T-helper 17 cell (primary cell): ENCODE measurements at regions not wholly inside any gene's neighbourhood (a gene's known extent, or its start where the extent isn't known, plus 50 kb on each side); places are given as distances from the start of the nearest gene placed in this dataset.

ENCODE experiments used
- ATAC-seq: fragments of 150-1000 bp; cut with Tn5 transposase; 2 replicates; pipeline ENCODE4 v1.10.0; 2021; ENCODE audit warnings: mild to moderate bottlenecking, moderate library complexity
- DNase-seq, 3 donors: peaks; one replicate each; pipeline versions ENCODE4 v3.0.0 to v3.0.0-alpha.2; 2020 to 2021
- H3K9me3 ChIP-seq: one replicate; pipeline ENCODE4 v1.7.0; 2013; ENCODE audit warnings: low read length, mild to moderate bottlenecking; ENCODE audit not compliant: control insufficient read depth, poor library complexity, severe bottlenecking
- H3K27ac Mint-ChIP-seq: one replicate; pipeline ENCODE4 v1.8.0; 2022; ENCODE audit warnings: mild to moderate bottlenecking, moderate library complexity, mixed read lengths
- H3K27me3 Mint-ChIP-seq: one replicate; pipeline ENCODE4 v1.8.0; 2022; ENCODE audit warnings: mixed read lengths
- H3K36me3 Mint-ChIP-seq: one replicate; pipeline ENCODE4 v1.8.0; 2022; ENCODE audit warnings: low read depth, mixed read lengths
- H3K4me1 Mint-ChIP-seq: one replicate; pipeline ENCODE4 v1.8.0; 2022; ENCODE audit warnings: mild to moderate bottlenecking, mixed read lengths
- H3K4me3 Mint-ChIP-seq: one replicate; pipeline ENCODE4 v1.8.0; 2022; ENCODE audit warnings: mild to moderate bottlenecking, moderate library complexity, mixed read lengths

- Mint-ChIP-seq H3K27me3 (peaks cover 7% of the 10 kb centered on the region), H3K4me3 (no peak overlapping the region), H3K4me1 (no peaks in the 10 kb centered on the region), H3K36me3 (no peaks in the 10 kb centered on the region), H3K27ac (no peak overlapping the region)
- DNase-seq (no peak), ATAC-seq (no peak)
- no peaks in the 10 kb centered on the region for H3K9me3 ChIP-seq
Observed at GRCh38 chr10:21010615-21011014, 113.5 kb upstream of the NEBL start.

DNA sequence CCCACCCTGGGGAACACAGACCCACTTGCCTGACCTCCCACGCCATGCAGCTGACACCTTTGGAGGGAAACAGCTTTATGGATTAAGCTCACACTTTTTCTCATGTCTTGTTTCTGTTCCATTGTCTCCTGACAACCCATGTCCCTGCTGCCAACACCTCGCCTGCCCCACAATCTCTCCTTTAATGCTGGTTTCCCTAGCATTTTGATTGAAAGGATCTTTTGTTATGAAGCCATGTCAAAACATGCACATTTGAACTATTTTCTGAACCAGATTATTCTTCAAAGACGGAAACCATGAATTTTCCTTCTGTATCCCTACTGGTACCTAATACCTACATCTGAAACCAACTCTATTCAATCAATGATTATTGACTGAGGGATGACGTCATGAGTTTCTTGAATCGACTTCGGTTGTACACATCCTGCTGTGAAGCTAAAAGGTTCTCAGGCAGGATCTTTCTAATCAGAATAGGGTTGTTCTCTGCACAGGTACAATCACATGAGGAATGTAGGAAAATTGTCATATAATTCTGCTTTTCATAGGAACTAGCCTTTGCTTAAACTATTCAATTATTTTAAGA is 106.2 kb upstream of the NEBL start:
- H3K27me3 Mint-ChIP-seq: peaks cover 7% of the 10 kb centered on the region
- H3K4me3 Mint-ChIP-seq: no peak overlapping the region
- no peaks in the 10 kb centered on the region for H3K4me1 Mint-ChIP-seq
- no peaks in the 10 kb centered on the region for H3K36me3 Mint-ChIP-seq
- DNase-seq (no peak), ATAC-seq (no peak)
- no peaks in the 10 kb centered on the region for H3K9me3 ChIP-seq
- H3K27ac Mint-ChIP-seq: no peak overlapping the region

DNA sequence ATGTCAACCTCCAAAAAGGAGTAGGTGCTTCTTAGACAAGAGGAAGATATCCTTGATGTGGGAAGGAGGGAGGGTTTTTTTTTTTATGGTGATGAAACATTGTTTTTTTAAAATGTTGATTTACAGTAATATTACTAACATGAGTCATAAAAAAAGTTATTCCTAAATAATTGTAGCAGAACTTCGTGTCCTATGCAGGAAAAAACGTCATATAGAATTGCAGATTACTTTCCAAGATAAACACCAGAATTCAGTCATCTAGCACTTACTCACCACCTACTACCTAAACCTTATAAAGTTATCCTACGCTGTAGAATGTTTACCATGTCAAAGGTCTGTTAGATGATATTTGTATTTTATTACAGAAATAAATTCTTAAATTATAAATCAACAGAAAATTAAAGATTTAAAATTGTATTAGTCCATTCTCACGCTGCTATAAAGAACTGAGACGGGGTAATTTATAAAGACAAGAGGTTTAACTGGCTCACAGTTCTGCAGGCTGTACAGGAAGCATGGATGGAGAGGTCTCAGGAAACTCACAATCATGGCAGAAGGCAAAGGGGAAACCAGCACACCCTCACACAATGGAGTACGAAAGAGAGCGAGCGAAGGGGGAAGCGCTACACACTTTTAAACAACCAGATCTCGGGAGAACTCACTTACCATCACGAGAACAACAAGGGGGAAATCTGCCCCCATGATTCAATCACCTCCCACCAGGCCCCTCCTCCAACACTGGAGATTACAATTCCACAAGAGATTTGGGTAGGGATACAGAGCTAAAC is 105.2 kb upstream of the NEBL start:
- no peaks in the 10 kb centered on the region for H3K9me3 ChIP-seq
- Mint-ChIP-seq H3K27me3 (peaks cover 2% of the 10 kb centered on the region), H3K36me3 (no peaks in the 10 kb centered on the region), H3K4me3 (no peak overlapping the region), H3K4me1 (no peaks in the 10 kb centered on the region), H3K27ac (no peak overlapping the region)
- DNase-seq (no peak), ATAC-seq (no peak)

- no peak for ATAC-seq
- no peak for DNase-seq
- no peak overlapping the region for H3K4me3 Mint-ChIP-seq
- no peaks in the 10 kb centered on the region for H3K36me3 Mint-ChIP-seq
- no peaks in the 10 kb centered on the region for H3K9me3 ChIP-seq
- no peaks in the 10 kb centered on the region for H3K27me3 Mint-ChIP-seq
- no peaks in the 10 kb centered on the region for H3K4me1 Mint-ChIP-seq
- no peak overlapping the region for H3K27ac Mint-ChIP-seq
Observed at GRCh38 chr10:20999699-21000098, 102.6 kb upstream of the NEBL start.

DNA sequence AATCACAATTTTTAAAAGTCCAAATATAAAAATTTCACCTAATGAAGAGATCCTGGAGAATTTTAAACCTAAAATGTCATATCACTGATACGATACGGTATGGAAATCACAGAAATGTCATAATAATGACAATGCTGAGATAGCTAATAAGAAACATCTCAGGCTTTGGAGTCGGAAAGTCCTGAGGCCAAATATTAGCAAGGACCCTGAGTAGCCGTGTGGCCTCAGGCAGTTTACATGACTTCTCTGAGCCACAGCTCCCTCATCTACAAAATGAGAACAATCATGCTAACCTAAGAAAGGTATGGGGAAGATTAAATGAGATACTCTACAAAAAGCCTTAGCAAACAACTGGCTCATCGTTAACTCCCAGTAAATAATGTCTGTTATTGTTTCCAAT is 100.9 kb upstream of the NEBL start:
- no peaks in the 10 kb centered on the region for H3K36me3 Mint-ChIP-seq
- DNase-seq: no peak
- no peaks in the 10 kb centered on the region for H3K4me1 Mint-ChIP-seq
- no peak for ATAC-seq
- no peaks in the 10 kb centered on the region for H3K9me3 ChIP-seq
- H3K27me3 Mint-ChIP-seq: no peaks in the 10 kb centered on the region
- H3K27ac Mint-ChIP-seq: no peak overlapping the region
- H3K4me3 Mint-ChIP-seq: no peak overlapping the region

- Mint-ChIP-seq H3K27ac (no peak overlapping the region), H3K27me3 (no peaks in the 10 kb centered on the region), H3K4me1 (no peaks in the 10 kb centered on the region), H3K4me3 (no peak overlapping the region), H3K36me3 (no peaks in the 10 kb centered on the region)
- H3K9me3 ChIP-seq: no peaks in the 10 kb centered on the region
- ATAC-seq (no peak), DNase-seq (no peak)
Observed at GRCh38 chr10:20995123-20995987, 98.2 kb upstream of the NEBL start.

GRCh38 chr10:20993830-20994527 is 96.9 kb upstream of the NEBL start:
- Mint-ChIP-seq H3K27me3 (no peaks in the 10 kb centered on the region), H3K36me3 (no peaks in the 10 kb centered on the region), H3K27ac (no peak overlapping the region), H3K4me3 (no peak overlapping the region), H3K4me1 (no peaks in the 10 kb centered on the region)
- no peaks in the 10 kb centered on the region for H3K9me3 ChIP-seq
- DNase-seq (no peak), ATAC-seq (no peak)

GRCh38 chr10:20993389-20993788 is 96.3 kb upstream of the NEBL start:
- no peaks in the 10 kb centered on the region for H3K4me1 Mint-ChIP-seq
- H3K27me3 Mint-ChIP-seq: no peaks in the 10 kb centered on the region
- H3K4me3 Mint-ChIP-seq: no peak overlapping the region
- DNase-seq (no peak), ATAC-seq (no peak)
- H3K36me3 Mint-ChIP-seq: no peaks in the 10 kb centered on the region
- no peaks in the 10 kb centered on the region for H3K9me3 ChIP-seq
- H3K27ac Mint-ChIP-seq: no peak overlapping the region

GRCh38 chr10:20991526-20991925 is 94.4 kb upstream of the NEBL start:
- H3K9me3 ChIP-seq: no peaks in the 10 kb centered on the region
- Mint-ChIP-seq H3K27ac (no peak overlapping the region), H3K4me3 (no peak overlapping the region), H3K27me3 (no peaks in the 10 kb centered on the region), H3K36me3 (no peaks in the 10 kb centered on the region), H3K4me1 (no peaks in the 10 kb centered on the region)
- ATAC-seq: no peak
- DNase-seq: no peak

DNA sequence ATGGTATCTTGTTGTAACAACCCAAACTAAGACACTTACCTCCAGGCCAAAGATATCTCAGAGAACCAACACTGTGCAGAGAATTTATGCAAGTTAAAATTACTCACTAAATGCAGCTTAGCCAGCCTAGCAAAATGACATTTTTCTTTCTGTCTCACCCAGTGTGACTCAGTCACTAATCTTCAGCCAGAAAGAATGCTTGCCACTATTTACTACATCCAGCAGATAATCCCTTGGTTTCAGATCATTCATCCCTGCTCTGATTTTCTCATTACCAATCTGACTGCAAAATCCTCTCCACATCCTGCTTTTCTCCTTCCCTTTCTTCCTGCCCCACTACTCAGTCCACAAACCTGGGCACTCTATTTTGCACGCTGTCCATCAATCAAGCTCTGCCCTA is 93.5 kb upstream of the NEBL start:
- H3K9me3 ChIP-seq: no peaks in the 10 kb centered on the region
- ATAC-seq (no peak), DNase-seq (no peak)
- Mint-ChIP-seq H3K4me3 (no peak overlapping the region), H3K27ac (no peak overlapping the region), H3K36me3 (no peaks in the 10 kb centered on the region), H3K27me3 (no peaks in the 10 kb centered on the region), H3K4me1 (no peaks in the 10 kb centered on the region)

DNA sequence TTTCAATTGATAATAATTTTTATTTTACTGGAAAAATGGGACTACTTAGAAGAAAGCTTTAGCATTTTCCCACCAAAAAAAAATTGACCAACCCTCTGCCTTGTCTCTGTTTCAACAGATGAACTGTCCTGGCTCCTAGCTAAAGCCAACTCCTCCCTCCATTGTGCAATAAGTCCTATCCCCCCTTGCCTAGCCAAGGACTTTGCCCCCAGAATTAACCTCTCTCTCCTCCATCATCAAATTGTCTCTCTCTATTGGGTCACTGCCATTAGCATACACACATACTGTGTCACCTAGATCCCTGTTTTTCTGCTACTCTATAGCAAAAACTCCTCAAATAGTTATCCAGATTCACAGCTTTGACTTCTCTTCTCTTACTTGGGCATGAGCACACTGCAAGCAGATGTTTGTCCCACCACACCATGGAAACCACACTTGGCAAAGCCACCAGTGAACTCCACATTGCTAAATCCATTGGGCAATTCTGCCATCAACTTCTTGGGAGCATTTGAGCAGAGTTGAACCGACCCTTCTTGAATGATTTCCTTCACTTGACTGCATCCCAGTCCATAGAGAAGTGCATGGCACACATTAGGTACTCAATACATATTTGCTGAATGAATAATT is 91.4 kb upstream of the NEBL start:
- Mint-ChIP-seq H3K36me3 (no peaks in the 10 kb centered on the region), H3K4me1 (no peaks in the 10 kb centered on the region), H3K27ac (no peak overlapping the region), H3K4me3 (no peak overlapping the region), H3K27me3 (no peaks in the 10 kb centered on the region)
- ATAC-seq (no peak), DNase-seq (no peak)
- no peaks in the 10 kb centered on the region for H3K9me3 ChIP-seq

GRCh38 chr10:20986049-20986448 is 88.9 kb upstream of the NEBL start:
- Mint-ChIP-seq H3K27me3 (peaks cover 4% of the 10 kb centered on the region), H3K4me3 (no peak overlapping the region), H3K36me3 (no peaks in the 10 kb centered on the region), H3K27ac (no peak overlapping the region), H3K4me1 (no peaks in the 10 kb centered on the region)
- DNase-seq (no peak), ATAC-seq (no peak)
- H3K9me3 ChIP-seq: no peaks in the 10 kb centered on the region

GRCh38 chr10:20984662-20985061 is 87.6 kb upstream of the NEBL start:
- H3K36me3 Mint-ChIP-seq: no peaks in the 10 kb centered on the region
- H3K9me3 ChIP-seq: no peaks in the 10 kb centered on the region
- no peak overlapping the region for H3K4me3 Mint-ChIP-seq
- DNase-seq (no peak), ATAC-seq (no peak)
- H3K4me1 Mint-ChIP-seq: no peaks in the 10 kb centered on the region
- peaks cover 4% of the 10 kb centered on the region for H3K27me3 Mint-ChIP-seq
- H3K27ac Mint-ChIP-seq: no peak overlapping the region
